Ishikawa (cell line): ENCODE measurements at regions not wholly inside any gene's neighbourhood (a gene's known extent, or its start where the extent isn't known, plus 50 kb on each side); places are given as distances from the start of the nearest gene placed in this dataset.

Source experiments
- CEBPB ChIP-seq: IDR thresholded peaks from 2 replicates; pipeline ENCODE4 v1.6.1; 2012
- CREB1 ChIP-seq: IDR thresholded peaks from 2 replicates; pipeline ENCODE4 v1.6.1; 2012; ENCODE audit warnings: low read depth
- EGR1 ChIP-seq: IDR thresholded peaks from 2 replicates; pipeline ENCODE4 v1.6.1; 2012
- EP300 ChIP-seq: IDR thresholded peaks from 2 replicates; pipeline ENCODE4 v1.6.1; 2012; ENCODE audit warnings: borderline replicate concordance
- FOXM1 ChIP-seq: IDR thresholded peaks from 2 replicates; pipeline ENCODE4 v1.6.1; 2012; ENCODE audit warnings: low read depth, borderline replicate concordance
- MAX ChIP-seq: IDR thresholded peaks from 2 replicates; pipeline ENCODE4 v1.6.1; 2012
- NFIC ChIP-seq: IDR thresholded peaks from 2 replicates; pipeline ENCODE4 v1.6.1; 2012
- RAD21 ChIP-seq: IDR thresholded peaks from 2 replicates; pipeline ENCODE4 v1.6.1; 2012; ENCODE audit warnings: low read depth
- REST ChIP-seq: IDR thresholded peaks from 2 replicates; pipeline ENCODE4 v1.6.1; 2012; ENCODE audit warnings: low read depth, mild to moderate bottlenecking
- TAF1 ChIP-seq: IDR thresholded peaks from 2 replicates; pipeline ENCODE4 v1.6.1; 2012; ENCODE audit warnings: low read depth, mild to moderate bottlenecking
- TCF12 ChIP-seq: IDR thresholded peaks from 2 replicates; pipeline ENCODE4 v1.6.1; 2012; ENCODE audit warnings: low read depth
- TEAD4 ChIP-seq: IDR thresholded peaks from 2 replicates; pipeline ENCODE4 v1.6.1; 2012
- USF1 ChIP-seq: IDR thresholded peaks from 2 replicates; pipeline ENCODE4 v1.6.1; 2012
- YY1 ChIP-seq: IDR thresholded peaks from 2 replicates; pipeline ENCODE4 v1.6.1; 2012; ENCODE audit warnings: low read depth
- ZBTB7A ChIP-seq: IDR thresholded peaks from 2 replicates; pipeline ENCODE4 v1.6.1; 2012; ENCODE audit warnings: low read depth

GRCh38 chr14:35482994-35483515, 50.9 kb upstream of the INSM2 start:
- TF ChIP-seq YY1 (no peak), TEAD4 (no peak), CREB1 (no peak), RAD21 (no peak), REST (no peak), MAX (no peak), TAF1 (no peak), ZBTB7A (no peak), USF1 (no peak), TCF12 (no peak), CEBPB (no peak), FOXM1 (no peak), NFIC (no peak), EGR1 (no peak), EP300 (no peak)
